KMS-11 (cell line): ENCODE measurements at regions not wholly inside any gene's neighbourhood (a gene's known extent, or its start where the extent isn't known, plus 50 kb on each side); places are given as distances from the start of the nearest gene placed in this dataset.
"Not testable (repeated sequence)": the region's sequence is repeated elsewhere in the genome, so short reads cannot be mapped to it uniquely, and the experiment has no call there.

Experiments
- H2AFZ ChIP-seq: fragments of 200-600 bp; sonication (generic); 2 replicates; pipeline ENCODE4 v1.6.1; 2016; ENCODE audit warnings: antibody characterized with exemption, mixed run types, low read depth
- H3K27ac ChIP-seq: fragments of 200-600 bp; sonication (generic); 2 replicates; pipeline ENCODE4 v1.6.1; 2016; ENCODE audit warnings: mild to moderate bottlenecking, mixed run types
- H3K27me3 ChIP-seq: fragments of 200-600 bp; sonication (generic); 2 replicates; pipeline ENCODE4 v1.6.1; 2017; ENCODE audit warnings: mild to moderate bottlenecking, low read depth, mixed run types, moderate library complexity; ENCODE audit not compliant: insufficient read depth
- H3K36me3 ChIP-seq: fragments of 200-600 bp; sonication (generic); 2 replicates; pipeline ENCODE4 v1.6.1; 2017; ENCODE audit warnings: mild to moderate bottlenecking, mixed run types; ENCODE audit not compliant: insufficient read depth
- H3K4me1 ChIP-seq: fragments of 200-600 bp; sonication (generic); 2 replicates; pipeline ENCODE4 v1.6.1; 2016; ENCODE audit warnings: mild to moderate bottlenecking, low read depth, mixed run types; ENCODE audit not compliant: poor library complexity, severe bottlenecking
- H3K4me2 ChIP-seq: fragments of 200-600 bp; sonication (generic); 2 replicates; pipeline ENCODE4 v1.7.0; 2016; ENCODE audit warnings: mild to moderate bottlenecking, mixed run types
- H3K4me3 ChIP-seq: fragments of 200-600 bp; sonication (generic); IDR thresholded peaks from 2 replicates; pipeline ENCODE4 v1.6.1; 2017; ENCODE audit warnings: low read depth, low read length, mixed read lengths; ENCODE audit not compliant: insufficient read depth
- H3K79me2 ChIP-seq: fragments of 200-600 bp; sonication (generic); 2 replicates; pipeline ENCODE4 v1.6.1; 2016; ENCODE audit warnings: low read depth, mixed run types; ENCODE audit not compliant: insufficient read depth
- H3K9ac ChIP-seq: fragments of 200-600 bp; sonication (generic); 2 replicates; pipeline ENCODE4 v1.6.1; 2016; ENCODE audit warnings: mild to moderate bottlenecking, mixed run types
- H4K20me1 ChIP-seq: fragments of 200-600 bp; sonication (generic); 2 replicates; pipeline ENCODE4 v1.6.1; 2016; ENCODE audit warnings: mild to moderate bottlenecking, mixed run types; ENCODE audit not compliant: insufficient read depth
- TF ChIP-seq, protein P1 (sequence below): fragments of 200-600 bp; sonication (generic); conservative IDR thresholded peaks from 2 replicates; pipeline ENCODE4 v1.6.1; 2017; ENCODE audit warnings: low read depth, mild to moderate bottlenecking, antibody characterized with exemption, low read length, moderate library complexity, mixed read lengths

DNA sequence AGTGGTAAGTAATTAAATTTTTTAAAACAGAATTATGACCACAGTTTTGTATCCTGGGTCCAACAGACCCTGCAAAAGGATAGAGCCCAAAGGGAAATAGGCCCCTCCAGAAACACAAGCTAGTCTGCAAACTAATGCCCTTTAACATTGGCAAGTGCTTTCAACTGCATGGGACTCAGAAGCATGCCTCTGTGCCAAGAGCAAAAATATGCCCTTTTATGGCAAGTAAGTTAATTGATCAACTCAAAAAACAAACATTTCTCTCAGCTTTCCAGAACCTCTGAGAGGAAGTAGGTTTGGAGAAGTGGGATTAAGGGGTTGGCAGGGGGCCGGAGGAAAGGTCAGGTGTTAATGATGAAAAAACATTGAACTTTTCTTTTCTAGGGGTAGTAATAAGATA is 186.6 kb upstream of the PRSS1 start:
- H3K79me2 ChIP-seq: no peaks in the 10 kb centered on the region
- no peaks in the 10 kb centered on the region for H3K4me1 ChIP-seq
- no peak overlapping the region for H3K4me2 ChIP-seq
- TF ChIP-seq, protein P1, sequence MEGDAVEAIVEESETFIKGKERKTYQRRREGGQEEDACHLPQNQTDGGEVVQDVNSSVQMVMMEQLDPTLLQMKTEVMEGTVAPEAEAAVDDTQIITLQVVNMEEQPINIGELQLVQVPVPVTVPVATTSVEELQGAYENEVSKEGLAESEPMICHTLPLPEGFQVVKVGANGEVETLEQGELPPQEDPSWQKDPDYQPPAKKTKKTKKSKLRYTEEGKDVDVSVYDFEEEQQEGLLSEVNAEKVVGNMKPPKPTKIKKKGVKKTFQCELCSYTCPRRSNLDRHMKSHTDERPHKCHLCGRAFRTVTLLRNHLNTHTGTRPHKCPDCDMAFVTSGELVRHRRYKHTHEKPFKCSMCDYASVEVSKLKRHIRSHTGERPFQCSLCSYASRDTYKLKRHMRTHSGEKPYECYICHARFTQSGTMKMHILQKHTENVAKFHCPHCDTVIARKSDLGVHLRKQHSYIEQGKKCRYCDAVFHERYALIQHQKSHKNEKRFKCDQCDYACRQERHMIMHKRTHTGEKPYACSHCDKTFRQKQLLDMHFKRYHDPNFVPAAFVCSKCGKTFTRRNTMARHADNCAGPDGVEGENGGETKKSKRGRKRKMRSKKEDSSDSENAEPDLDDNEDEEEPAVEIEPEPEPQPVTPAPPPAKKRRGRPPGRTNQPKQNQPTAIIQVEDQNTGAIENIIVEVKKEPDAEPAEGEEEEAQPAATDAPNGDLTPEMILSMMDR: no peak
- H3K4me3 ChIP-seq: no peak overlapping the region
- no peak overlapping the region for H2AFZ ChIP-seq
- H4K20me1 ChIP-seq: no peaks in the 10 kb centered on the region
- no peak overlapping the region for H3K9ac ChIP-seq
- no peaks in the 10 kb centered on the region for H3K36me3 ChIP-seq
- H3K27ac ChIP-seq: no peak overlapping the region
- no peaks in the 10 kb centered on the region for H3K27me3 ChIP-seq

DNA sequence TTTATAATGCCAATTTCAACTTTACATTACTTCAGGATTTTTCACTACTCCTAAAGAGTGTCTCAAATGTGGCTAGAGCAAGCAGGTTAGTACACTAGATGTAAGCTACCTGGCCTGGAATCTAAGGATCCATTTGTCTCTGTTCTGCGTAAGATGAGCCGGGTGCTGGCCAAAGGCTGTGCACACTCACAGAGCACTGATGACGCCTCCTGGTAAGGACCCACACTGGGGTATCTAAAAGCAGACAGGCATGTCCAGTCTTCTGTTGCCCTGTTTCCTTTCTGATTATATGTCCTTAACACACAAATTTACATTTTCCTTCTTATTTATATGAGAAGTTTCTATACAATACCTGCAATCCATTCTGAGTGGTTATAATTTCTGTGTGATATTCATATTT is 187.9 kb upstream of the PRSS1 start:
- H3K9ac ChIP-seq, H3K4me3 ChIP-seq, H3K27me3 ChIP-seq, H3K79me2 ChIP-seq, H2AFZ ChIP-seq, H4K20me1 ChIP-seq, H3K4me2 ChIP-seq, H3K27ac ChIP-seq, H3K36me3 ChIP-seq, H3K4me1 ChIP-seq: not testable (repeated sequence)

DNA sequence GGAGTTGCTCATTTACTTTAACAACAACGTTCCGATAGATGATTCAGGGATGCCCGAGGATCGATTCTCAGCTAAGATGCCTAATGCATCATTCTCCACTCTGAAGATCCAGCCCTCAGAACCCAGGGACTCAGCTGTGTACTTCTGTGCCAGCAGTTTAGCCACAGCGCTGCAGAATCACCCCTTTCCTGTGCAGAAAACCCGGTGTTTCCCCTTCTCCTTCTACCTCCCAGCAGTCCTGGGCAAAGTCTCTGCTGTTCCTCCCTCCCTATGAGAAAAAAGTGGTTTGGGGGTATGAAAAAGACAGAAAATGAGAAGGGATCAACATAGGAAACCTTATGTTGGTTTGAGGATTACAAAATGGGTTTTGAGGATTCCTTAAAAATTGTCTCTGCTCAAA is 188.5 kb upstream of the PRSS1 start:
- H3K4me2 ChIP-seq, H4K20me1 ChIP-seq, H3K9ac ChIP-seq, H3K27me3 ChIP-seq, H3K27ac ChIP-seq, H3K36me3 ChIP-seq, H3K4me3 ChIP-seq, H3K4me1 ChIP-seq, H2AFZ ChIP-seq, H3K79me2 ChIP-seq: not testable (repeated sequence)

DNA sequence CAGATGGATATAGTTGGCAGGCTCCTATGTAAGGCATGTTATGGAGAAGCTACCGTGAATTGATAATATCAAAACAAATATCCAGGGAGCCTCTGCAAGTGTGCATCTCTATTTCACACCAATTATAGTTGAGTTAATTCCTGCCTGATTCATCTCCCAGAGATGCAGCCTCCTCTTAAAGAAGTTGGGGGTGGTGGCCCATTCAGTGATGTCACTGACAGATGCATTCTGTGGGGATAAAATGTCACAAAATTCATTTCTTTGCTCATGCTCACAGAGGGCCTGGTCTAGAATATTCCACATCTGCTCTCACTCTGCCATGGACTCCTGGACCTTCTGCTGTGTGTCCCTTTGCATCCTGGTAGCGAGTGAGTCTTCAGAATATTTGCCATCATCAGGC is 189.1 kb upstream of the PRSS1 start:
- Histone ChIP-seq H3K9ac (no peak overlapping the region), H3K4me1 (no peaks in the 10 kb centered on the region)

DNA sequence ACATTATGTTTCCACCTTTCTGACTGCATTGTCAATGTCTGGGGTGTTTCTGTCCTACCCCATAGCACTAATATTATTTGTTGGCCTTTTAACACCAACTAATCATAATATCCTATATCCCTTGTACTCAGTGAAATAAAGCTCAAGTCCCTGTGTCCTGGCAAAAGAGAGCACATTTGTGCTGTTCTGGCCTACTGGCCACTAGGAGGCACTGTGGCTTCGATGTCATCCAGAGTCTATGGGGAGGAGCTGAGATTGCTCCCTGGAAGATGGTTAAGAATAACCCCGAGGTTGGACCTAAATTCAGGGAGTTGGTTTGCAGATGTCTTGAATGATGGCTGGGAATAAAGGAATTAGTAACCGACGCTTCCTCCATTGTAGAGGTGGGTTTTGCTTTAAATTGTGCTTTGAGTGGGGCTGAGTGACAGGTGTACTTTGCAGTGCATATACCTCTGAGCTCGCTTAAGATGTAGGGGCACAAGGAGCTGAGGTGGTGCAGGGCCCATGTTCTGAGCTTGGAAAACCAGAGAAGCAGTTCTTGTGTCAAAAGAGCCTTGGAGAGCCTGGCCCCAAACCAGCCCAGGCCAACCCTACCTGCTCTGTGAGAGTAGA is 191.2 kb upstream of the PRSS1 start:
- no peak overlapping the region for H2AFZ ChIP-seq
- no peaks in the 10 kb centered on the region for H3K27me3 ChIP-seq

More for the DNA sequence above, 189.1 kb upstream of the PRSS1 start:
- no peaks in the 10 kb centered on the region for H3K27me3 ChIP-seq
- no peaks in the 10 kb centered on the region for H4K20me1 ChIP-seq
- no peaks in the 10 kb centered on the region for H3K36me3 ChIP-seq
- no peak overlapping the region for H3K4me2 ChIP-seq
- TF ChIP-seq, protein P1: no peak
- H2AFZ ChIP-seq: no peak overlapping the region
- no peak overlapping the region for H3K27ac ChIP-seq
- H3K79me2 ChIP-seq: no peaks in the 10 kb centered on the region
- H3K4me3 ChIP-seq: no peak overlapping the region

More for the DNA sequence above, 191.2 kb upstream of the PRSS1 start:
- Histone ChIP-seq H3K36me3 (no peaks in the 10 kb centered on the region), H4K20me1 (no peaks in the 10 kb centered on the region), H3K4me3 (no peak overlapping the region), H3K4me1 (no peaks in the 10 kb centered on the region), H3K79me2 (no peaks in the 10 kb centered on the region), H3K9ac (no peak overlapping the region), H3K27ac (no peak overlapping the region), H3K4me2 (no peak overlapping the region)
- TF ChIP-seq, protein P1: peak; percentile 95
